ENCODE measurements at regions not wholly inside any gene's neighbourhood (a gene's known extent, or its start where the extent isn't known, plus 50 kb on each side); places are given as distances from the start of the nearest gene placed in this dataset.

- no peaks in the 10 kb centered on the region for H3K9me3 Mint-ChIP-seq
- no peak overlapping the region for H3K9ac ChIP-seq (ENCODE audit: extremely low read depth, low read length, poor library complexity, severe bottlenecking)
- H3K4me1 ChIP-seq (ENCODE audit: control insufficient read depth, insufficient read depth, low read length): peaks cover 19% of the 10 kb centered on the region
- no peaks in the 10 kb centered on the region for H3K27me3 ChIP-seq (ENCODE audit: control insufficient read depth, insufficient read depth, low read length, poor library complexity, severe bottlenecking)
- no peak overlapping the region for H3K4me3 ChIP-seq (ENCODE audit: low read length)
- H3K36me3 Mint-ChIP-seq (ENCODE audit: low read depth): peaks cover 3% of the 10 kb centered on the region
- H3K27ac Mint-ChIP-seq: no peak overlapping the region
- H3K27ac ChIP-seq (ENCODE audit: low read depth, low read length): no peak overlapping the region
- no peak for DNase-seq
- no peaks in the 10 kb centered on the region for H3K9me3 ChIP-seq (ENCODE audit: control insufficient read depth, low read length)
- no peaks in the 10 kb centered on the region for H3K36me3 ChIP-seq (ENCODE audit: control insufficient read depth, insufficient read depth, low read length)
- peaks cover 35% of the 10 kb centered on the region for H3K4me1 Mint-ChIP-seq
- 72 to 89% methylated on average over 5 to 6 of the region's 6 CpGs for WGBS, 2 experiments (ENCODE audit: insufficient coverage in 1 of 2, insufficient read length in 1 of 2)
- peaks cover 8% of the 10 kb centered on the region for H3K27me3 Mint-ChIP-seq (ENCODE audit: insufficient read depth)
- no peak overlapping the region for H3K4me3 Mint-ChIP-seq
- TF ChIP-seq CTCF (conservative IDR thresholded peaks at IDR 0.05): no peak
Observed at GRCh38 chr1:201742476-201742875, 86.5 kb upstream of the IPO9 start.

GRCh38 chr1:201742955-201743805, 85.8 kb upstream of the IPO9 start:
- peaks cover 15% of the 10 kb centered on the region for H3K4me1 ChIP-seq (ENCODE audit: control insufficient read depth, insufficient read depth, low read length)
- 90 to 96% methylated on average over 2 to 5 of the region's 5 CpGs for WGBS, 2 experiments (ENCODE audit: insufficient coverage in 1 of 2, insufficient read length in 1 of 2)
- H3K9me3 ChIP-seq (ENCODE audit: control insufficient read depth, low read length): no peaks in the 10 kb centered on the region
- H3K27ac ChIP-seq (ENCODE audit: low read depth, low read length): no peak overlapping the region
- no peak for DNase-seq
- Mint-ChIP-seq H3K27me3 (ENCODE audit: insufficient read depth) (peaks cover 7% of the 10 kb centered on the region), H3K4me1 (peaks cover 31% of the 10 kb centered on the region), H3K9me3 (no peaks in the 10 kb centered on the region), H3K27ac (no peak overlapping the region), H3K4me3 (no peak overlapping the region), H3K36me3 (ENCODE audit: low read depth) (peaks cover 3% of the 10 kb centered on the region)
- H3K9ac ChIP-seq (ENCODE audit: extremely low read depth, low read length, poor library complexity, severe bottlenecking): no peak overlapping the region
- no peak overlapping the region for H3K4me3 ChIP-seq (ENCODE audit: low read length)
- H3K27me3 ChIP-seq (ENCODE audit: control insufficient read depth, insufficient read depth, low read length, poor library complexity, severe bottlenecking): no peaks in the 10 kb centered on the region
- no peak for TF ChIP-seq CTCF (conservative IDR thresholded peaks at IDR 0.05)
- H3K36me3 ChIP-seq (ENCODE audit: control insufficient read depth, insufficient read depth, low read length): no peaks in the 10 kb centered on the region

- peaks cover 5% of the 10 kb centered on the region for H3K4me1 ChIP-seq (ENCODE audit: control insufficient read depth, insufficient read depth, low read length)
Observed at GRCh38 chr1:201745023-201745422, 83.9 kb upstream of the IPO9 start.

More at GRCh38 chr1:201745023-201745422, 83.9 kb upstream of the IPO9 start:
- Mint-ChIP-seq H3K36me3 (ENCODE audit: low read depth) (peaks cover 3% of the 10 kb centered on the region), H3K4me1 (peaks cover 20% of the 10 kb centered on the region), H3K4me3 (no peak overlapping the region), H3K27me3 (ENCODE audit: insufficient read depth) (peaks cover 4% of the 10 kb centered on the region), H3K27ac (no peak overlapping the region), H3K9me3 (no peaks in the 10 kb centered on the region)
- DNase-seq: no peak
- TF ChIP-seq CTCF (conservative IDR thresholded peaks at IDR 0.05): no peak
- Histone ChIP-seq H3K27ac (ENCODE audit: low read depth, low read length) (no peak overlapping the region), H3K9me3 (ENCODE audit: control insufficient read depth, low read length) (no peaks in the 10 kb centered on the region), H3K4me3 (ENCODE audit: low read length) (no peak overlapping the region), H3K36me3 (ENCODE audit: control insufficient read depth, insufficient read depth, low read length) (no peaks in the 10 kb centered on the region), H3K27me3 (ENCODE audit: control insufficient read depth, insufficient read depth, low read length, poor library complexity, severe bottlenecking) (no peaks in the 10 kb centered on the region), H3K9ac (ENCODE audit: extremely low read depth, low read length, poor library complexity, severe bottlenecking) (no peak overlapping the region)
- WGBS, 2 experiments (ENCODE audit: insufficient coverage in 1 of 2, insufficient read length in 1 of 2): 78 to 100% methylated on average over 2 to 3 of the region's 3 CpGs
